Tongue (tissue), 1 donor: ENCODE measurements at regions not wholly inside any gene's neighbourhood (a gene's known extent, or its start where the extent isn't known, plus 50 kb on each side); places are given as distances from the start of the nearest gene placed in this dataset.

Source experiments
- DNase-seq: peaks from one replicate; pipeline ENCODE4 v3.0.0-alpha.2; 2015

DNA sequence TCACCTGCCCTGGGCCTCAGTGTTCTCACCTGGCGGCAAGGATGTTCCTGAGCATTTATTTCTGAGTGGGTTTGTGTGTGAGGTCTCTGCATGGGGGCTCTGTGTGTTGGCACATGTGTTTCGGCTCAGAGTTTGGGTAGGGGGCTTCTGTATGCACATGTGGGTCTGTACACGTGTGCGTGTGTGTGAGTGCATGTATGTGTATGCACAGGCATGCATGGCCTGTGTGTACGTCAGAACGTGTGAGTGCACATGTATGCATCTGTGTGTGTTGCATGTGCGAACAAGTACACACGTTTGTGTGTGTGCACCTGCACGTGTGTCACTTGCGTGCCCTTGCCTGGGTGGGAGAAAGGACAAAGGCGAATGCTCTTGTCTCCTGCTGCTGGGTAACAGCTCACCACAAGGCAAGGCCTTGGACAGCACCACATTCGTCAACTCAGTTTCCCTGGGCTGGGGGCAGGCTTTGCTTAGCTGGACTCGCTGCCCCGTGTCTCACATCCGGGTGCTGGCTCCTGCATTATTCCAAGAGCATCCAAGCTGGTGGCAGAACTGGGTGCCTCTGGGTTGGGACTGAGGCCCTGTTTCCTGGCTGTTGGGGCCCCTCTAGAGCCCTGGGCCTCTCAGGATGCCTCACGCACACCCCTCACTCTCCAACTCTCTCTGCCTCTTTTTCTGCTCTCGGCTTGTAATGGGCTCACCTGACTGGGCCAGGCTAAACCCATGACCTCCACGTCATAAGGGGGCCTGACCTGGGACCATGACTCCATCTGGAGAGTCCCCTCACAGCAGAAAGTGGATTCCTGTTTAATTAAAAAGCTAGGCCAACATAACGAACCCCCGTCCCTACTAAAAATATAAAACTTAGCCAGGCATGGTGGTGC is 153.6 kb upstream of the C14orf180 start:
- no peak for DNase-seq

DNA sequence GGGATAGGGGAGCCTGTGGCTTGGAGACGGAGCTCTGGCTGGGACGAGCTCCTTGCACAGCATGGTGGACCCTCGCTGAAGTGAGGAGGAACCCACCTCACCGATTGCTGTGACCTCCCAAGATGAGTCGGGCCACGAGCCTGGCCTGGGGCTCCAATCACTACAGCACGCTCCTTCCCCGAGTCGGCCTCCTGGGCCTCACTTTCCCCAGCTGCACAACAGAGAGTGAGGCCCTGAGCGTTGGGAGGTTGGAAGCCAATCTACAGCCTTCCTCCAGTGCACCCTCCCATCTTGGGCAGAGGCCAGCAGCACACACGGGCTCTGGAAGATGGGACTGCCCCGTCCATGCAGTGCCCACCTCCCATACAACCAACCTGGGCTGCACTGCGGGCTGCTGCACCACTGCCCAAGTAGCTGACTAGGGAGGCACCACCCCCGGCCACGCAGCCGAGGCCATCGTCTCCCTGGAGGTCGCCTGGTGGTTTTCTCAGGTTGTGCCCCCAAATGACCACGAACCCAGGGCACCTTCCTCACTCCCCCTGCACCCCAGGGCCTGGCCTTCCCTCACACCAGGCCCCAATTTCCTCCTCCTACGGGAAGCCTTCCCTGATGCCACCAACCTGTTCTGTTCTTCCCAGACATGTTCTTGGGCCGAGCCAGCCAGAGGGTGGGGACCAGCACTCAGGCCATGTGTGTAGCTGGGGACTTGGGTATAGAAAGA is 152.3 kb upstream of the C14orf180 start:
- no peak for DNase-seq

GRCh38 chr14:104428333-104428851 is 151.2 kb upstream of the C14orf180 start:
- no peak for DNase-seq

- no peak for DNase-seq
Observed at GRCh38 chr14:104428860-104429259, 150.7 kb upstream of the C14orf180 start.

DNA sequence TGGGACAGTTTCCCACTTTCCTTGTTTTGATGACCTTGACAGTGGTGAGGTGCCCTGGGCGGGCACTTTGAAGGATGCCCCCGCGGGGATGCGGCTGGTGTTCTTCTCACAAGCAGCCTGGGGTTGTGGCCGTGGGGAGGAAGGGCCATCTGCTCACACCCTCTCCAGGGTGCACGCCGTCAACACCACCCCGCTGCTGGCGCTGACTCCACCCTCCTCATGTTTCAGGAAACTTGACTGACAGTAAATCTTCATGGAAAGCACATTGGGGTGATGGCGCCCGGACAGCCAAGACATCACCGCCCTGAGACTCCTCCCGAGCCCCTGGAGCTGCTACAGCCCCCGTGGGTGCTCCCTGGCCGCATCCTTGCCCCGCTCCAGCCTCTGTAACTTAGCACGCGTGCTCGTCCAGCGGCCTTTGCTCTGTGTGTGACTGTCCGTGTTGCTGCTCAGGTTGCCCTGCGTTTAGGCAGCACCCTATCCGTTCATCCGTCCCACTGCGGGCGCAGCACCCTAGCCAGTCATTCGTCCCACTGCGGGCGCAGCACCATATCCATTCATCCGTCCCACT is 150.2 kb upstream of the C14orf180 start:
- DNase-seq, result no peak

DNA sequence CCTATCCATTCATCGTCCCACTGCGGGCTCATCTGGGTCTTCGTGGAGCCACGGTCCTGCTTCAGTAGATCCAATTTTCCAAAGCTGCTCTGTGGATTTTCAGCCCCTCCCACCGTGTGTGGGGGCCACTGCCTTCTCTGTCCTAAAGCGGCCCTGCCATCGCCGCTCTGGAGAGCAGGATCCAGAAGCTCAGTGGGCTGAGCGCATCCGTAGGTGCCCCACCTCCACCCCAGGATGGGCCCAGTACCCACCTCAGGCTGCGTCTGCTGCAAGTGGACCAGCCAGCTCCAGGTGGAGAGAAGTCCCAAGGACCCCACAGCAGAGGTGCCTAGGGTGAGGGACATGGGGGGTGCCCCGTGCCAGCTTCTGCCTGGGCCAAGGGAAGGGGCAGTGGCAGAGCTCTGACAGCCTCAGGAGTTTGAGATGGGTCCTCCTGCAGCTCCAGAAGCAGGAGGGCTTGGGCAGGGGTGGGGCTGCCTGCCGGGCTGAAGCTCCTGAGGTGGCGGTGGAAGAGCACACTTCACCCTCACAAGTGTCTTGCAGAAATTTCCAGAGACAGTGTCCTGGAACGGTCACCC is 148.1 kb upstream of the C14orf180 start:
- no peak for DNase-seq

DNA sequence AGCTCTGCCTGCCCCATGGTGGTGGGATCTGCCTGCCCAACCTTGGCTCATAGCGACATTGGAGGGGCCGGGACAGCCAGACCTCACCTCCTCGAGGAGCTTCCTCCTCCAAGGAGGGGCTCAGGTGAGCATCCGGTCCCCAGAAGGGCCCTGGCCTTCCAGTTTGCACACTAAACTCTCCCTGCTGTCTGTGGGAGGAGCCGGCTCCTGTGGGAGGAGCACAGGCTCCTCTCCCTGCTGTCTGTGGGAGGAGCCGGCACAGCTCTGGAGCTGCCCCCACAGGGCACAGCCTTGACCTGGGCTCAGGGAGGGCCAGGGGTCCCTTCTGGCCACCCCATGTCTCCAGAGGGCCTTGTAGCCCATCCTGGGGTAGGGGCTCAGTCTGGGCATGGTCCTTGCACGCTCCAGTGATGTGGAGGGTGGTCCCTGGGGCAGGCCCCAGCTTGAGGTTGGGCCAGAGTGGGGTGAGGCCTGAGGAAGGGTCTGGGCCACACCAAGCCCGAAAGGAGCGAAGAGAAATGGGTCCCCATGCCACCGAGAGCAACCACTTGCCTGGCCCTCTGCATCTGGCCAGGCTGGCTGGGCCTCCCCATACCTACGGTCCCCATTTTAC is 147.5 kb upstream of the C14orf180 start:
- DNase-seq, result no peak

- DNase-seq, result no peak
Observed at GRCh38 chr14:104432611-104433231, 146.8 kb upstream of the C14orf180 start.

- no peak for DNase-seq
Observed at GRCh38 chr14:104433401-104434213, 146.0 kb upstream of the C14orf180 start.

GRCh38 chr14:104434214-104435076 is 145.1 kb upstream of the C14orf180 start:
- DNase-seq, result no peak

- DNase-seq, result no peak
Observed at GRCh38 chr14:104435147-104436046, 144.2 kb upstream of the C14orf180 start.

GRCh38 chr14:104436047-104436591 is 143.4 kb upstream of the C14orf180 start:
- peak; percentile 73 for DNase-seq

DNA sequence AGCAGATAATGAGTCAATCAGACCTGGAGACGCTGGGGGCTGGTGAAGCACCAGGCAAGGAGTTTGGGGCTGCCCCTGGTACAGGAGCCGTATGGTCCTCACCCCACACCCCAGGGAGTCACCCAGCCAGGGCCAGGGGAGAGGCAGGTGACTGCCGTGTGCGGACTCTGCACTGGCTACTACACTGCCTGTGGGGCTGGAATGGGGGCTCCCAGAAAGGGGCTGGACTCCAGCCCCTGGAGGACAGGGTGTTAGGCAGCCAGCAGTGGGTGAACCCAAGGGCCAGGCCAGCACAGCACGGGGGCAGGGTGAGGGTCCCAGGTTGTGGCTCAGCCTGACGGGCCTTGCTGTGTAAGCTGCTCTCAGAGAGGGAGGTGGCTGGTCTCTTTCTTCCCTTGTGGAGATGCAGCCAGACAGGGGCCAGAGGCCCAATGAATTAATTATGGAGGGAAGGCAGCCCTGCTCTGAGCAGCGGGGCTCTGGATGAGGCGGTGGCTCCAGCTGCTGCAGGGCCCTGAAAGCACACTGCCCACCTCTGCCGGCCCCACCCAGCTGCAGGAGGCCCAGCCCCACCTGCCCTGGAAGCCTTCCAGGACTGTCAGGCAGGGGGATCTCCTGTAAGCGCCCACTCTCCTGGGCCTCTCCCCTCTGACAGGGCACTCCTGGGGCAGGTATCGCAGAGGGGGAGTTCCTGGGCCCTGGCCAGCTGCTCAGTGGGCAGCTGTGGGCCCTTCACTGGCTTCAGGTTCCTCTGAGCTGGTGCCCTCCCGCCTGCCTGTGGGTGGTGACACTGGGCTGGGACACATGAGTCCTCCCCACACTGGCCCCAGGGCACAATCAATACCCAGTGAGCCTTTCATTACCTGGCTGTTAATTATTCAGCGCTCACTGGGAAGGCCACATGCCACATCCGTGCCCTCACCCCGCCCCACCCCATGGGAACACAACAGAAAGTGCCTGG is 142.5 kb upstream of the C14orf180 start:
- peak; percentile 18 for DNase-seq

DNA sequence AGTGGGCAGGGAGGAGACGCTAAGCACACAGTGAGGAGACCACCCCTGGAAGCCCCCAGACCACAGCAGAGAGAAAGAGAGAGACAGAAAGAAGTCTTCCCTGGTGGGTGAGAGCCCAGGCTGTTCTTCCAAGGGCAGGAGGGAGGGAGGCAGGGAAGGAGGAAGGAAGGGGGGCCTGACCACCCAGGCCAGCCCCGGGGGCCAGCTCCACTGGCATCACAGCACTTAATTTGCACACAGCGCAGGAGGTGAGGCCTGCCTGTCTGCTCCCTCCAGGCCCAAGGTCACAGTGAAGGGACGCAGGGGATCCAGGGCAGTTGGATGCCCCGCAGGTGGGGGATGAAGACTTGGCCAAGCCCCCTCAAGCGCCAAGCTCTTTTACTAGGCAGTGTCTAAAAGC is 141.9 kb upstream of the C14orf180 start:
- no peak for DNase-seq

DNA sequence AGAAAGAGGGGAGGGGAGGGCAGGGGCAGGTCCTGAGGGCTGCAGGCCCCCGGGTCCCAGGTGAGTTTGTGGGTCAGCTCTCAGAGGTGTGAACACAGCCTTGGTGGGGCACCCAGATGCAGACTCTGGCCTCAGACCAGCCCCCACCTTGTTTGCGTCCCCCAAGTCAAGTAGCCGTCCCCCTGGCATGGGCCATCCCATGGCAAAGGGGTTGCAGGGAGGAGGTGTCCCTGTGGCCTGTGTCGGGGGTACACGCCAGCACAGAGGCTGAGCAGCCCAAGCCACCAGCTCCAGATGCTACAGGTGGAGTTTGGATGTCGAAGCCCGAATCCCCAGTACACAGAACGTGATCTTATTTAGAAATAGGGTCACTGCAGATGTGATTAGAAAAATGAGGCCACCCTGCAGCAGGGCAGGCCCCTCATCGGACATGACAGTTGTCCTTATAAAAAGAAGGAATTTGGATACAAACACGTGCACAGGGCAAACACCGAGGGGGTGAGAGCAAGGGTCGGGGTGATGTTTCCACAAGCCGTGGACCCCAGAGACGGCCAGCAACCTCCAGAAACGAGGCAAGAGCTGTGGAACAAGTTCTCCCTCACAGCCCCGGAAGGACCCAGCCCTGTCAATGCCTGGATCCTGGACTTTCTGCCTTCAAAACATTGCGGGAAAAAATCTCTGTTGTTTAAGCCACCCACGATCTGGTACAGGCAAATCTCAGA is 141.2 kb upstream of the C14orf180 start:
- no peak for DNase-seq

- DNase-seq, result no peak
Observed at GRCh38 chr14:104439625-104440024, 139.9 kb upstream of the C14orf180 start.
